ENCODE measurements at regions not wholly inside any gene's neighbourhood (a gene's known extent, or its start where the extent isn't known, plus 50 kb on each side); places are given as distances from the start of the nearest gene placed in this dataset.

DNA sequence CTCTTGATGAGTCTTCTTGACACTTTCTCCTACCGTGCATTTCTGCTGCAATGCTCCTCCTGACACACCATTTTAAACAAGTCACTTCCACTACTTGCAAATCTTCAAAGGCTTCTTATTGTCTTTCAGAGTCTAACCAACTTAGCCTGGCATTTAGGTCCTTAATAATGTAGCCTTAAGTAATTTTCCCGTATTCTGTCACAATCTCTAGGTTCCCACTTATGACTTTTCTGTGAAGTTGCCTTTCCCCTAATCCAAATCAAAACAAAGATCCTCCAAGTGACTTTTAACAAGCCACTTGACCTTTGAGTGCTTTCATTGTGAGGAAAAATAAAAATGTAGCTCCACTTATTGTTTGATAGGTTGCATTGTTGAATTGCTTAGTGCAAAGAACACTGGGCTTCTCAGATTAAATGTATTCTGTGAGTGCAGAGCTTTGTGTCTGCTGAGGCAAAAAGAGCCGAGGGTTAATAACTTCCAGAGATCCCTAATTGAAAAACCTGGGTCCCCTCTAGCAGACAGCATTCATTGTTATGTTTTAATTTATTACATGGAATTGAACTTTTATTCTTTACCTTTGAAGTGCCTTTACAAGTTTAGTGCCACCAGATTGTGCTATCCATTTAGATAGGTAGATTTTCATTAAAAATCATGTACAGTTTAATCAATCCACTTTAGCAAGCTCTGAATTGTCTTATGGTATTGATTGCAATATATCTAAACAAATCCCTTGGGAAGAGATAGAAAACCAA, 341.7 kb upstream of the TYRP1 start:
- TF ChIP-seq POLR2AphosphoS5 (IDR thresholded peaks at IDR 0.05) (no peak), EP300 (IDR thresholded peaks at IDR 0.05; ENCODE audit: low read depth) (no peak)
- TF ChIP-seq, protein P1, sequence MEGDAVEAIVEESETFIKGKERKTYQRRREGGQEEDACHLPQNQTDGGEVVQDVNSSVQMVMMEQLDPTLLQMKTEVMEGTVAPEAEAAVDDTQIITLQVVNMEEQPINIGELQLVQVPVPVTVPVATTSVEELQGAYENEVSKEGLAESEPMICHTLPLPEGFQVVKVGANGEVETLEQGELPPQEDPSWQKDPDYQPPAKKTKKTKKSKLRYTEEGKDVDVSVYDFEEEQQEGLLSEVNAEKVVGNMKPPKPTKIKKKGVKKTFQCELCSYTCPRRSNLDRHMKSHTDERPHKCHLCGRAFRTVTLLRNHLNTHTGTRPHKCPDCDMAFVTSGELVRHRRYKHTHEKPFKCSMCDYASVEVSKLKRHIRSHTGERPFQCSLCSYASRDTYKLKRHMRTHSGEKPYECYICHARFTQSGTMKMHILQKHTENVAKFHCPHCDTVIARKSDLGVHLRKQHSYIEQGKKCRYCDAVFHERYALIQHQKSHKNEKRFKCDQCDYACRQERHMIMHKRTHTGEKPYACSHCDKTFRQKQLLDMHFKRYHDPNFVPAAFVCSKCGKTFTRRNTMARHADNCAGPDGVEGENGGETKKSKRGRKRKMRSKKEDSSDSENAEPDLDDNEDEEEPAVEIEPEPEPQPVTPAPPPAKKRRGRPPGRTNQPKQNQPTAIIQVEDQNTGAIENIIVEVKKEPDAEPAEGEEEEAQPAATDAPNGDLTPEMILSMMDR (IDR thresholded peaks at IDR 0.05), result no peak

Data from transverse colon (tissue), 4 donors.